ENCODE measurements at regions not wholly inside any gene's neighbourhood (a gene's known extent, or its start where the extent isn't known, plus 50 kb on each side); places are given as distances from the start of the nearest gene placed in this dataset.

GRCh38 chr17:77070888-77071279 is 69.9 kb upstream of the SEC14L1 start:
- WGBS, 2 donors = 66 to 69% methylated on average over 3 to 6 of the region's 6 CpGs

GRCh38 chr17:77071925-77072490 is 68.8 kb upstream of the SEC14L1 start:
- intact Hi-C loops (cut with DNase I) = no loop called here
- H3K27me3 ChIP-seq = peaks cover 0 to 84% (median 0%) of the 10 kb centered on the region in 4 donors

More at GRCh38 chr17:77070888-77071279, 69.9 kb upstream of the SEC14L1 start:
- Histone ChIP-seq H3K36me3 (no peaks in the 10 kb centered on the region), H3K27me3 (peaks cover 0 to 82% (median 0%) of the 10 kb centered on the region in 4 donors), H3K4me3 (no peak overlapping the region), H3K27ac (no peak overlapping the region), H3K4me1 (no peaks in the 10 kb centered on the region), H3K9me3 (no peaks in the 10 kb centered on the region)
- no peak for TF ChIP-seq POLR2A (IDR thresholded peaks at IDR 0.05)
- TF ChIP-seq CTCF (IDR thresholded peaks at IDR 0.05) = no peak
- intact Hi-C loops (cut with DNase I) = no loop called here
- no peak for DNase-seq

GRCh38 chr17:77072670-77073069 is 68.1 kb upstream of the SEC14L1 start:
- H3K36me3 ChIP-seq = no peaks in the 10 kb centered on the region
- no peak overlapping the region for H3K4me3 ChIP-seq
- H3K27ac ChIP-seq = no peak overlapping the region
- TF ChIP-seq CTCF (IDR thresholded peaks at IDR 0.05) = no peak
- TF ChIP-seq POLR2A (IDR thresholded peaks at IDR 0.05) = no peak
- DNase-seq = no peak
- intact Hi-C loops (cut with DNase I) = no loop called here
- 55% methylated on average over 4 of the region's 4 CpGs; no CpG with 5 or more reads in 1 of the 2 donors for WGBS, 2 donors
- H3K27me3 ChIP-seq = peaks cover 0 to 84% (median 0%) of the 10 kb centered on the region in 4 donors
- peaks cover 0 to 5% (median 0%) of the 10 kb centered on the region in 3 donors for H3K4me1 ChIP-seq
- no peaks in the 10 kb centered on the region for H3K9me3 ChIP-seq

More at GRCh38 chr17:77071925-77072490, 68.8 kb upstream of the SEC14L1 start:
- no peak overlapping the region for H3K27ac ChIP-seq
- no peaks in the 10 kb centered on the region for H3K9me3 ChIP-seq
- H3K4me3 ChIP-seq = no peak overlapping the region
- peaks cover 0 to 5% (median 0%) of the 10 kb centered on the region in 3 donors for H3K4me1 ChIP-seq
- TF ChIP-seq POLR2A (IDR thresholded peaks at IDR 0.05) (no peak), CTCF (IDR thresholded peaks at IDR 0.05) (no peak)
- no peaks in the 10 kb centered on the region for H3K36me3 ChIP-seq
- DNase-seq = no peak

GRCh38 chr17:77074681-77075080 is 66.1 kb upstream of the SEC14L1 start:
- Histone ChIP-seq H3K27ac (no peak overlapping the region), H3K27me3 (peaks cover 0 to 75% (median 0%) of the 10 kb centered on the region in 4 donors), H3K4me3 (no peak overlapping the region), H3K36me3 (no peaks in the 10 kb centered on the region), H3K4me1 (peaks cover 0 to 5% (median 0%) of the 10 kb centered on the region in 3 donors), H3K9me3 (no peaks in the 10 kb centered on the region)
- WGBS, 2 donors = 86% methylated on average over 8 of the region's 12 CpGs
- intact Hi-C loops (cut with DNase I) = no loop called here
- no peak for DNase-seq
- TF ChIP-seq POLR2A (IDR thresholded peaks at IDR 0.05) = no peak
- TF ChIP-seq CTCF (IDR thresholded peaks at IDR 0.05) = no peak

GRCh38 chr17:77076124-77076830 is 64.5 kb upstream of the SEC14L1 start:
- 29 to 30% methylated on average over 14 of the region's 14 CpGs for WGBS, 2 donors
- TF ChIP-seq POLR2A (IDR thresholded peaks at IDR 0.05) (no peak), CTCF (IDR thresholded peaks at IDR 0.05) (no peak)
- intact Hi-C loops (cut with DNase I) = no loop called here
- Histone ChIP-seq H3K27me3 (peaks cover 0 to 69% (median 0%) of the 10 kb centered on the region in 4 donors), H3K4me1 (peaks cover 0 to 5% (median 0%) of the 10 kb centered on the region in 3 donors), H3K27ac (no peak overlapping the region), H3K4me3 (peak overlapping the region in 1 of 4 donors; percentile 15), H3K9me3 (no peaks in the 10 kb centered on the region), H3K36me3 (no peaks in the 10 kb centered on the region)
- DNase-seq = no peak
